Effector memory CD8-positive, alpha-beta T cell (primary cell): ENCODE measurements at regions not wholly inside any gene's neighbourhood (a gene's known extent, or its start where the extent isn't known, plus 50 kb on each side); places are given as distances from the start of the nearest gene placed in this dataset.
"Not testable (repeated sequence)": the region's sequence is repeated elsewhere in the genome, so short reads cannot be mapped to it uniquely, and the experiment has no call there.

Source experiments
- ATAC-seq: fragments of 150-1000 bp; cut with Tn5 transposase; replicated peaks from 2 replicates; pipeline ENCODE4 v1.10.0; 2021; ENCODE audit warnings: mild to moderate bottlenecking, moderate library complexity
- DNase-seq, 3 experiments: peaks; one replicate each; pipeline ENCODE4 v3.0.0; 2021
- H3K27ac Mint-ChIP-seq, 2 donors: one replicate each; pipeline ENCODE4 v1.8.0; 2022; ENCODE audit warnings: mild to moderate bottlenecking in 2 of 2, mixed read lengths in 2 of 2, moderate library complexity in 2 of 2
- H3K27me3 Mint-ChIP-seq, 2 donors: one replicate each; pipeline ENCODE4 v1.8.0; 2022; ENCODE audit warnings: mixed read lengths in 2 of 2
- H3K36me3 Mint-ChIP-seq: one replicate; pipeline ENCODE4 v1.8.0; 2022; ENCODE audit warnings: mild to moderate bottlenecking, moderate library complexity, mixed read lengths; ENCODE audit not compliant: insufficient read depth
- H3K4me1 Mint-ChIP-seq, 2 donors: one replicate each; pipeline ENCODE4 v1.8.0; 2022; ENCODE audit warnings: low read depth in 2 of 2, mixed read lengths in 2 of 2
- H3K4me3 Mint-ChIP-seq, 2 donors: one replicate each; pipeline ENCODE4 v1.8.0; 2022; ENCODE audit warnings: mild to moderate bottlenecking in 2 of 2, mixed read lengths in 2 of 2, moderate library complexity in 2 of 2
- H3K9me3 Mint-ChIP-seq, 2 donors: one replicate each; pipeline ENCODE4 v1.8.0; 2022; ENCODE audit warnings: mixed read lengths in 2 of 2

GRCh38 chr20:25985597-25985996 lies 288.9 kb upstream of the ZNF337 start:
- Mint-ChIP-seq H3K27ac (no peak overlapping the region), H3K27me3 (peaks cover 0 to 27% of the 10 kb centered on the region in 2 donors), H3K4me3 (peak overlapping the region in 1 of 2 donors; percentile 20), H3K9me3 (no peaks in the 10 kb centered on the region), H3K4me1 (peaks cover 14 to 20% of the 10 kb centered on the region in 2 donors), H3K36me3 (no peaks in the 10 kb centered on the region)
- ATAC-seq: no peak
- no peak for DNase-seq

GRCh38 chr20:25984933-25985332 lies 288.3 kb upstream of the ZNF337 start:
- H3K4me3 Mint-ChIP-seq: peak overlapping the region in 1 of 2 donors; percentile 20
- peaks cover 14 to 20% of the 10 kb centered on the region in 2 donors for H3K4me1 Mint-ChIP-seq
- DNase-seq: peak in 1 of 3 experiments; percentile 34
- no peak for ATAC-seq
- no peaks in the 10 kb centered on the region for H3K9me3 Mint-ChIP-seq
- H3K36me3 Mint-ChIP-seq: no peaks in the 10 kb centered on the region
- no peak overlapping the region for H3K27ac Mint-ChIP-seq
- peaks cover 0 to 20% of the 10 kb centered on the region in 2 donors for H3K27me3 Mint-ChIP-seq

- H3K4me1 Mint-ChIP-seq: peaks cover 10 to 15% of the 10 kb centered on the region in 2 donors
- DNase-seq, ATAC-seq, H3K36me3 Mint-ChIP-seq, H3K9me3 Mint-ChIP-seq, H3K27me3 Mint-ChIP-seq: not testable (repeated sequence)
- H3K27ac Mint-ChIP-seq: peak overlapping the region in 1 of 2 donors; percentile 88
- H3K4me3 Mint-ChIP-seq: peak overlapping the region in 1 of 2 donors; percentile 22
These were observed 286.0 kb upstream of the ZNF337 start for GRCh38 chr20:25982701-25983100.

DNA sequence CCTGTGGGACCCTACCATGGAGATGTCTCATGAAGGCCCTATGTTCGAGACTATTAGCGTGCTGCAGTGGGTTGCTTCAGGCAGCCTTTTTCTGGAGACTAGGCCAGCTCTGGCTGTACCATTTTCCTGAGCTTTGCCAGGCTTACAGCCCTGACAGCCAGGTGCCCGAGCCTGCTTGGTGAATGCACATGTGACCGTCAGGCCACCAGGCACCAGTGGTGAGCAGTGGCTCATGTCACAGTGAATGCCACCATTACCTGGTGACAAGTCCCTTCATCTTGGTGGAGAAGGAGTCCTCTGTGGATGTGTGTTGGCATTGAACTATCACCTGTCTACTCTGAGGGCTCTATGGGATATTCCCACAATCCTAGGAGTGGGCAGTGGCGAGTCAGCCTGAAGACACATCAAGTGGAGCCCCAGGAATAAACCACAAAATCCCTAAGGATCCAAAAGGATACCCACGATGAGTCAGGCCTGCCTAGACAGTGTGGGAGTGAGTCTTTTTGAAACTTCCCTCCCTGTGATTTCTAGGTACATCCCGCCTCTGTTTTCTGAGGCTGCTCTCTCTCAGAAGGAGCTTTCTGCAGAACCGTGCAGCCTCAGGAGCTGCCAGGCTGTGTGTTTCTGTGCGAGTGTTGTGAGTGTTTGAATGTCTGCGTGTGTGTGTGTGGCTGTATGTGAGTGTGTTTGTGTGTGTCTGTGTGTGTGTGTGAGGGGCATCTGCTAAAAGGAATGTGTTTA lies 282.0 kb upstream of the ZNF337 start:
- H3K4me3 Mint-ChIP-seq: not testable (repeated sequence)

GRCh38 chr20:25975816-25976215 lies 279.2 kb upstream of the ZNF337 start:
- not testable (repeated sequence) for H3K9me3 Mint-ChIP-seq, H3K4me1 Mint-ChIP-seq, H3K27me3 Mint-ChIP-seq, H3K27ac Mint-ChIP-seq, ATAC-seq, H3K36me3 Mint-ChIP-seq, H3K4me3 Mint-ChIP-seq, DNase-seq

More for the DNA sequence above, 282.0 kb upstream of the ZNF337 start:
- not testable (repeated sequence) for H3K27me3 Mint-ChIP-seq, H3K9me3 Mint-ChIP-seq, H3K27ac Mint-ChIP-seq, ATAC-seq, DNase-seq, H3K4me1 Mint-ChIP-seq, H3K36me3 Mint-ChIP-seq

GRCh38 chr20:25965203-25965602 lies 268.6 kb upstream of the ZNF337 start:
- ATAC-seq, H3K36me3 Mint-ChIP-seq, DNase-seq, H3K4me1 Mint-ChIP-seq, H3K9me3 Mint-ChIP-seq, H3K4me3 Mint-ChIP-seq, H3K27ac Mint-ChIP-seq, H3K27me3 Mint-ChIP-seq: not testable (repeated sequence)

GRCh38 chr20:25953876-25954275 lies 257.2 kb upstream of the ZNF337 start:
- peaks cover 0 to 20% of the 10 kb centered on the region in 2 donors for H3K27me3 Mint-ChIP-seq
- H3K9me3 Mint-ChIP-seq, H3K36me3 Mint-ChIP-seq, H3K27ac Mint-ChIP-seq, ATAC-seq, H3K4me3 Mint-ChIP-seq, DNase-seq, H3K4me1 Mint-ChIP-seq: not testable (repeated sequence)

DNA sequence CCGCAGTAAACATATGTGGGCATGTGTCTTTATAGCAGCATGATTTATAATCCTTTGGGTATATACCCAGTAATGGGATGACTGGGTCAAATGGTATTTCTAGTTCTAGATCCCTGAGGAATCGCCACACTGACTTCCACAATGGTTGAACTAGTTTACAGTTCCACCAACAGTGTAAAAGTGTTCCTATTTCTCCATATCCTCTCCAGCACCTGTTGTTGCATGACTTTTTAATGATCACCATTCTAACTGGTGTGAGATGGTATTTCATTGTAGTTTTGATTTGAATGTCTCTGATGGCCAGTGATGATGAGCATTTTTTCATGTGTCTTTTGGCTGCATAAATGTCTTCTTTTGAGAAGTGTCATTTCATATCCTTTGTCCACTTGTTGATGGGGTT lies 238.6 kb upstream of the ZNF337 start:
- DNase-seq: not testable (repeated sequence)

GRCh38 chr20:25932806-25933205 lies 236.2 kb upstream of the ZNF337 start:
- not testable (repeated sequence) for H3K9me3 Mint-ChIP-seq, H3K27ac Mint-ChIP-seq, H3K27me3 Mint-ChIP-seq, H3K4me1 Mint-ChIP-seq, ATAC-seq, H3K36me3 Mint-ChIP-seq, H3K4me3 Mint-ChIP-seq, DNase-seq

More for the DNA sequence above, 238.6 kb upstream of the ZNF337 start:
- H3K4me3 Mint-ChIP-seq, H3K36me3 Mint-ChIP-seq, ATAC-seq, H3K27ac Mint-ChIP-seq, H3K4me1 Mint-ChIP-seq, H3K9me3 Mint-ChIP-seq: not testable (repeated sequence)
- H3K27me3 Mint-ChIP-seq: peaks cover 17 to 24% of the 10 kb centered on the region in 2 donors

DNA sequence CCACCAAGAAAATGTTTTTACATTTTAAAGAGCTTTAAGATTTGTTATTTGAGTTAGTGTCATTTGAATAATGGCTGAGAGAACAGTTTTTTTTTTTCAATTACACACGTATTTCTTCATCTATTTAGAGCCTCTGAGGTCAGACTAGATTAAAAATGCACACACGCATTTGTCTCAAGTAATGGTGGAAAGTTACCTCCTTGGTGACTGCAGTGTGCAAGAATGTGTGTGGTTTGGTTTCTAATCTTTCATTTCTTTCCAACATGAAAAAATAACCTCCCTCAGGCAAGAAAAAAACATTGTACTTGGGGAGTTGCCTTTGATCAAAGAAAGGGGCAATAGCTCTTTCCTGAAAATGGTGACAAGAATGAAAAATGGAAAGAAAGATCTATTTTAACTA lies 235.5 kb upstream of the ZNF337 start:
- not testable (repeated sequence) for DNase-seq, H3K27ac Mint-ChIP-seq, H3K4me3 Mint-ChIP-seq, H3K27me3 Mint-ChIP-seq, H3K4me1 Mint-ChIP-seq, H3K9me3 Mint-ChIP-seq, ATAC-seq, H3K36me3 Mint-ChIP-seq

DNA sequence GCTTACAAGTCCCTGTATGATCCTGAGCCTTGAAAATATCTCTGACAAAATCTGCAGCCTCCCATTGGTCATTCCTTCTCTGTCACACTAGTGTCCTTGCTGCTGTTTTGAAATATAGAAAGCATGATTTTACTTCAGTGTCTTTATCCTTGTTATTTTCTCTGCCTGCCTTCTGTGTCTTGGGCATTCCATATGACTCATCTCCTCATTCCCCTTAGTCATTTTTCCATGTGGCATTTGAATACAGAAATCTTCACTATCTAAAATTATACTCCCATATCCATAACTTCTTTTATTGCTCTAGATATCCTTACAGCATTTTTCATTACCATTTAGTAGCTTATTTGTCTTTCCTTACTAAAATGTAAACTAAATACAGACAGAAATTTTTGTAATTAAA lies 205.7 kb upstream of the ZNF337 start:
- H3K4me3 Mint-ChIP-seq, DNase-seq, H3K9me3 Mint-ChIP-seq, H3K4me1 Mint-ChIP-seq, H3K27ac Mint-ChIP-seq, H3K36me3 Mint-ChIP-seq, ATAC-seq: not testable (repeated sequence)
- peaks cover 22 to 33% of the 10 kb centered on the region in 2 donors for H3K27me3 Mint-ChIP-seq

DNA sequence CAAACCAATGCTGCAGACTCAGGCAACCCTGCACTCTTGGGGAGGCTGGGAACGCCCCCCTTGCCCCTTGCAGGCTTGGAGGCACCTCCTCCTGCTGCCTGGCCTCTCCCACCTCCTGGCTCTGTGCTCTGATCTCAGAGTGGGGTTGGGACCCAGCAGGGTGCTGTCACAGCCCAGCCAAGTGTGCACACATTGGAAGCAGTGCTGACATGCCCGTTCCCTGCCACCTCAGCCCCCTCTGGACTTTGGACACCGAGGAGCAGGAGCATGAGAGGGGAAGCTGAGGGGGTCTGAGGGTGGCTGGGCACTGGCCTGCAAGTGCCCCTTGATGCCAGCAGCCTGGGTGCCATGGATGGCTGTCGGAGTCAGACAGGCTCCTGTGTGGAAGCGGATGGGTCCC lies 202.0 kb upstream of the ZNF337 start:
- H3K9me3 Mint-ChIP-seq, H3K27ac Mint-ChIP-seq, H3K4me1 Mint-ChIP-seq, H3K36me3 Mint-ChIP-seq, H3K4me3 Mint-ChIP-seq, ATAC-seq, DNase-seq: not testable (repeated sequence)
- peaks cover 0 to 14% of the 10 kb centered on the region in 2 donors for H3K27me3 Mint-ChIP-seq

DNA sequence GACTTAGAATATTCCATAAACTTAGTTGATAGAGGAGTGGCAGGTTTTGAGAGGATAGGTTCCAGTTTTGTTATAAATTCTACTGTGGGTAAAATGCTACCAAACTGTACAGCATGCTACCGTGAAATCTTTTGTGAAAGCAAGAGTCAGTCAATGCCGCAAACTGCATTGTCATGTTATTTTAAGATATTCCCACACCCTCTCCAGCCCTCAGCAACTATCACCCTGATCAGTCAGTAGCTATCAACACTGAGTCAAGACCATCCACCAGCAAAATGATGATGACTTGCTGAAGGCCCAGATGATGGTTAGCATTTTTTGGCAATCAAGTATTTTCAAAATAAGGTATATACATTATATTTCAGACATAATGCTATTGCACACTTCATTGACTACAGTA lies 182.4 kb upstream of the ZNF337 start:
- peaks cover 18 to 46% of the 10 kb centered on the region in 2 donors for H3K27me3 Mint-ChIP-seq
- not testable (repeated sequence) for H3K36me3 Mint-ChIP-seq, DNase-seq, H3K27ac Mint-ChIP-seq, ATAC-seq, H3K9me3 Mint-ChIP-seq, H3K4me3 Mint-ChIP-seq, H3K4me1 Mint-ChIP-seq

- ATAC-seq, H3K27ac Mint-ChIP-seq, H3K36me3 Mint-ChIP-seq, H3K9me3 Mint-ChIP-seq, DNase-seq: not testable (repeated sequence)
- peak overlapping the region; percentile 13 to 60 for H3K4me3 Mint-ChIP-seq
- peaks cover 21 to 28% of the 10 kb centered on the region in 2 donors for H3K4me1 Mint-ChIP-seq
- H3K27me3 Mint-ChIP-seq: peaks cover 48 to 49% of the 10 kb centered on the region in 2 donors
These were observed 172.0 kb upstream of the ZNF337 start for GRCh38 chr20:25868650-25868979.
